ENCODE measurements at regions not wholly inside any gene's neighbourhood (a gene's known extent, or its start where the extent isn't known, plus 50 kb on each side); places are given as distances from the start of the nearest gene placed in this dataset.

DNA sequence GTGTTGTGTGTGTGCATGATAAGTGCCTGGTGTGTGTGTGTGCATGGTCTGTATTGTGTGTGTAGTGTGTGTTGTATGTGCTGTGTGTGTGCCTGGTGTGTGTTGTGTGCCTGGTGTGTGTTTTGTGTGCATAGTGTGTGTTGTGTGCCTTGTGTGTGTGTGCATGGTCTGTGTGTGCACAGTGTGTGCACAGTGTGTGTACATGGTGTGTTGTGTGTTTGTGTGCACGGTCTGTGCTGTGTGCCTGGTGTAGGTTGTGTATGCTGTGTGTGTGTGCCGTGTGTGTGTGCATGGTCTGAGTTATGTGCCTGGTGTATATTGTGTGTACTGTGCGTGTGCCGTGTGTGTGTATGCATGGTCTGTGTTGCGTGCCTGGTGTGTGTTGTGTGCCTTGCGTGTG is 403.0 kb upstream of the RNF32 start:
- no peak for DNase-seq
- CTCF ChIA-PET: no interaction called here
- dilution Hi-C loops (cut with HindIII; ENCODE audit: low sequenced_read_pairs, unreplicated experiment): no loop called here

More for the DNA sequence above, 403.0 kb upstream of the RNF32 start:
- Histone ChIP-seq H3K23ac (ENCODE audit: low read depth, low read length) (no peak overlapping the region), H2BK20ac (ENCODE audit: low read depth, low read length) (no peak overlapping the region), H3K4me1 (ENCODE audit: control insufficient read depth, insufficient read depth, low read length) (no peaks in the 10 kb centered on the region), H3K14ac (replicated peaks; ENCODE audit: low read depth, low read length) (no peak overlapping the region), H4K8ac (ENCODE audit: low read depth in 2 of 2, low read length in 2 of 2) (no peak overlapping the region), H4K5ac (ENCODE audit: low read depth, low read length) (no peak overlapping the region), H3K27me3 (ENCODE audit: control insufficient read depth, insufficient read depth, low read length) (no peaks in the 10 kb centered on the region), H3K9me1 (ENCODE audit: insufficient read depth, low read length) (no peaks in the 10 kb centered on the region), H3K4ac (ENCODE audit: low read depth, low read length) (no peak overlapping the region), H4K20me1 (ENCODE audit: insufficient read depth, low read length) (no peaks in the 10 kb centered on the region), H3K79me1 (ENCODE audit: low read depth in 1 of 2, low read length in 2 of 2) (no peaks in the 10 kb centered on the region), H3K36me3 (ENCODE audit: control insufficient read depth, insufficient read depth, low read length) (no peaks in the 10 kb centered on the region), H2BK5ac (ENCODE audit: low read depth, low read length, poor library complexity, severe bottlenecking) (no peak overlapping the region), H3K9me3 (ENCODE audit: control insufficient read depth, insufficient read depth, low read length) (peaks cover 30% of the 10 kb centered on the region; the same call in 1 of the 2 replicates), H4K91ac (ENCODE audit: insufficient read depth, low read depth, low read length) (no peak overlapping the region), H3K4me2 (ENCODE audit: low read depth, low read length) (no peak overlapping the region), H3K18ac (ENCODE audit: low read depth, low read length) (no peak overlapping the region), H3K27ac (ENCODE audit: insufficient read depth, low read length) (no peak overlapping the region), H3K56ac (ENCODE audit: extremely low read depth, insufficient read depth, low read length) (no peak overlapping the region), H2AFZ (replicated peaks; ENCODE audit: low read length, poor library complexity) (peak overlapping the region; percentile 67), H3K4me3 (ENCODE audit: insufficient read depth, low read depth, low read length) (no peak overlapping the region), H2BK120ac (ENCODE audit: low read depth, low read length) (no peak overlapping the region), H2BK15ac (ENCODE audit: low read depth, low read length) (no peak overlapping the region), H2AK9ac (replicated peaks; ENCODE audit: low read depth, low read length, poor library complexity) (no peak overlapping the region), H2AK5ac (ENCODE audit: low read depth, low read length) (no peak overlapping the region), H3K9ac (ENCODE audit: low read depth, low read length) (no peak overlapping the region)
- in situ Hi-C loops (cut with MboI; ENCODE audit: low sequenced_read_pairs): no loop called here
- no peak for ATAC-seq (ENCODE audit: low read depth)
- TF ChIP-seq SMC3 (IDR thresholded peaks at IDR 0.05; ENCODE audit: low read depth, low read length) (no peak), RAD21 (IDR thresholded peaks at IDR 0.05; ENCODE audit: low read length) (no peak), MXI1 (IDR thresholded peaks at IDR 0.05; ENCODE audit: borderline replicate concordance, low read depth, low read length) (no peak), NFE2L2 (IDR thresholded peaks at IDR 0.05; ENCODE audit: low read depth, low read length) (no peak), MAZ (IDR thresholded peaks at IDR 0.05; ENCODE audit: borderline replicate concordance, low read depth, low read length) (no peak), CHD1 (IDR thresholded peaks at IDR 0.05; ENCODE audit: low read depth, low read length) (no peak), BHLHE40 (IDR thresholded peaks at IDR 0.05; ENCODE audit: low read depth, low read length) (no peak), MAFK (IDR thresholded peaks at IDR 0.05; ENCODE audit: low read depth, low read length) (no peak), RCOR1 (IDR thresholded peaks at IDR 0.05; ENCODE audit: insufficient replicate concordance, low read length) (no peak), RFX5 (IDR thresholded peaks at IDR 0.05; ENCODE audit: low read depth, low read length) (no peak), CEBPB (IDR thresholded peaks at IDR 0.05; ENCODE audit: low read depth, low read length) (no peak), POLR2A (IDR thresholded peaks at IDR 0.05; ENCODE audit: low read depth, low read length) (no peak), FOS (IDR thresholded peaks at IDR 0.05; ENCODE audit: low read depth, low read length) (no peak)
- TF ChIP-seq, protein P1, sequence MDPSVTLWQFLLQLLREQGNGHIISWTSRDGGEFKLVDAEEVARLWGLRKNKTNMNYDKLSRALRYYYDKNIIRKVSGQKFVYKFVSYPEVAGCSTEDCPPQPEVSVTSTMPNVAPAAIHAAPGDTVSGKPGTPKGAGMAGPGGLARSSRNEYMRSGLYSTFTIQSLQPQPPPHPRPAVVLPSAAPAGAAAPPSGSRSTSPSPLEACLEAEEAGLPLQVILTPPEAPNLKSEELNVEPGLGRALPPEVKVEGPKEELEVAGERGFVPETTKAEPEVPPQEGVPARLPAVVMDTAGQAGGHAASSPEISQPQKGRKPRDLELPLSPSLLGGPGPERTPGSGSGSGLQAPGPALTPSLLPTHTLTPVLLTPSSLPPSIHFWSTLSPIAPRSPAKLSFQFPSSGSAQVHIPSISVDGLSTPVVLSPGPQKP (IDR thresholded peaks at IDR 0.05; ENCODE audit: borderline replicate concordance, low read depth, low read length): no peak
- TF ChIP-seq, protein P2, sequence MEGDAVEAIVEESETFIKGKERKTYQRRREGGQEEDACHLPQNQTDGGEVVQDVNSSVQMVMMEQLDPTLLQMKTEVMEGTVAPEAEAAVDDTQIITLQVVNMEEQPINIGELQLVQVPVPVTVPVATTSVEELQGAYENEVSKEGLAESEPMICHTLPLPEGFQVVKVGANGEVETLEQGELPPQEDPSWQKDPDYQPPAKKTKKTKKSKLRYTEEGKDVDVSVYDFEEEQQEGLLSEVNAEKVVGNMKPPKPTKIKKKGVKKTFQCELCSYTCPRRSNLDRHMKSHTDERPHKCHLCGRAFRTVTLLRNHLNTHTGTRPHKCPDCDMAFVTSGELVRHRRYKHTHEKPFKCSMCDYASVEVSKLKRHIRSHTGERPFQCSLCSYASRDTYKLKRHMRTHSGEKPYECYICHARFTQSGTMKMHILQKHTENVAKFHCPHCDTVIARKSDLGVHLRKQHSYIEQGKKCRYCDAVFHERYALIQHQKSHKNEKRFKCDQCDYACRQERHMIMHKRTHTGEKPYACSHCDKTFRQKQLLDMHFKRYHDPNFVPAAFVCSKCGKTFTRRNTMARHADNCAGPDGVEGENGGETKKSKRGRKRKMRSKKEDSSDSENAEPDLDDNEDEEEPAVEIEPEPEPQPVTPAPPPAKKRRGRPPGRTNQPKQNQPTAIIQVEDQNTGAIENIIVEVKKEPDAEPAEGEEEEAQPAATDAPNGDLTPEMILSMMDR (conservative IDR thresholded peaks at IDR 0.05; ENCODE audit: low read depth, low read length): no peak
- TF ChIP-seq, protein P3, sequence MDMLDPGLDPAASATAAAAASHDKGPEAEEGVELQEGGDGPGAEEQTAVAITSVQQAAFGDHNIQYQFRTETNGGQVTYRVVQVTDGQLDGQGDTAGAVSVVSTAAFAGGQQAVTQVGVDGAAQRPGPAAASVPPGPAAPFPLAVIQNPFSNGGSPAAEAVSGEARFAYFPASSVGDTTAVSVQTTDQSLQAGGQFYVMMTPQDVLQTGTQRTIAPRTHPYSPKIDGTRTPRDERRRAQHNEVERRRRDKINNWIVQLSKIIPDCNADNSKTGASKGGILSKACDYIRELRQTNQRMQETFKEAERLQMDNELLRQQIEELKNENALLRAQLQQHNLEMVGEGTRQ (IDR thresholded peaks at IDR 0.05; ENCODE audit: low read depth, low read length): no peak
- POLR2A ChIA-PET (ENCODE audit: unreplicated experiment): no interaction called here
- WGBS, 2 experiments (ENCODE audit: extremely low coverage in 2 of 2, insufficient read length in 1 of 2): 80% methylated on average over 6 of the region's 6 CpGs; no CpG with 5 or more reads in 1 of the 2 experiments
- no TSS peak for BruUV-seq (replicated peaks)
- intact Hi-C loops (cut with micrococcal nuclease): no loop called here
